ENCODE measurements at regions not wholly inside any gene's neighbourhood (a gene's known extent, or its start where the extent isn't known, plus 50 kb on each side); places are given as distances from the start of the nearest gene placed in this dataset.

GRCh38 chr4:138716559-138717335 is 298.8 kb upstream of the NOCT start:
- Mint-ChIP-seq H3K4me3 (no peak overlapping the region), H3K27me3 (ENCODE audit: low read depth, poor library complexity) (no peaks in the 10 kb centered on the region), H3K36me3 (ENCODE audit: low read depth) (no peaks in the 10 kb centered on the region)

GRCh38 chr4:138710297-138710696 is 305.3 kb upstream of the NOCT start:
- no peak overlapping the region for H3K27ac Mint-ChIP-seq
- TF ChIP-seq CTCF (IDR thresholded peaks at IDR 0.05) = no peak
- no peak for DNase-seq
- no peaks in the 10 kb centered on the region for H3K36me3 Mint-ChIP-seq (ENCODE audit: low read depth)
- H3K4me1 Mint-ChIP-seq = peaks cover 62% of the 10 kb centered on the region
- no peak overlapping the region for H3K4me3 Mint-ChIP-seq
- H3K9me3 Mint-ChIP-seq = no peaks in the 10 kb centered on the region
- peaks cover 8% of the 10 kb centered on the region for H3K27me3 Mint-ChIP-seq (ENCODE audit: low read depth, poor library complexity)

More at GRCh38 chr4:138716559-138717335, 298.8 kb upstream of the NOCT start:
- TF ChIP-seq CTCF (IDR thresholded peaks at IDR 0.05) = no peak
- H3K27ac Mint-ChIP-seq = peak overlapping the region; percentile 20
- H3K4me1 Mint-ChIP-seq = peaks cover 32% of the 10 kb centered on the region
- peak; percentile 9 for DNase-seq
- H3K9me3 Mint-ChIP-seq = peaks cover 20% of the 10 kb centered on the region

- H3K4me3 Mint-ChIP-seq = no peak overlapping the region
- peak overlapping the region; percentile 50 for H3K27ac Mint-ChIP-seq
- H3K9me3 Mint-ChIP-seq = no peaks in the 10 kb centered on the region
- no peak for TF ChIP-seq CTCF (IDR thresholded peaks at IDR 0.05)
- H3K27me3 Mint-ChIP-seq (ENCODE audit: low read depth, poor library complexity) = peaks cover 8% of the 10 kb centered on the region
- DNase-seq = no peak
- H3K36me3 Mint-ChIP-seq (ENCODE audit: low read depth) = no peaks in the 10 kb centered on the region
- peaks cover 58% of the 10 kb centered on the region for H3K4me1 Mint-ChIP-seq
Observed at GRCh38 chr4:138709859-138710258, 305.7 kb upstream of the NOCT start.

GRCh38 chr4:138707746-138708677 is 307.6 kb upstream of the NOCT start:
- H3K9me3 Mint-ChIP-seq = no peaks in the 10 kb centered on the region
- H3K36me3 Mint-ChIP-seq (ENCODE audit: low read depth) = no peaks in the 10 kb centered on the region
- peak overlapping the region; percentile 24 for H3K4me3 Mint-ChIP-seq
- H3K27ac Mint-ChIP-seq = peak overlapping the region; percentile 52
- TF ChIP-seq CTCF (IDR thresholded peaks at IDR 0.05) = no peak
- peaks cover 8% of the 10 kb centered on the region for H3K27me3 Mint-ChIP-seq (ENCODE audit: low read depth, poor library complexity)
- H3K4me1 Mint-ChIP-seq = peaks cover 49% of the 10 kb centered on the region
- peak; percentile 12 for DNase-seq

GRCh38 chr4:138706201-138706600 is 309.4 kb upstream of the NOCT start:
- H3K27me3 Mint-ChIP-seq (ENCODE audit: low read depth, poor library complexity) = peaks cover 8% of the 10 kb centered on the region
- no peaks in the 10 kb centered on the region for H3K36me3 Mint-ChIP-seq (ENCODE audit: low read depth)
- TF ChIP-seq CTCF (IDR thresholded peaks at IDR 0.05) = no peak
- no peak for DNase-seq
- no peaks in the 10 kb centered on the region for H3K9me3 Mint-ChIP-seq
- no peak overlapping the region for H3K27ac Mint-ChIP-seq
- H3K4me1 Mint-ChIP-seq = peaks cover 45% of the 10 kb centered on the region
- no peak overlapping the region for H3K4me3 Mint-ChIP-seq

Data from nephron progenitor cell (in vitro differentiated cells).